D721Med (cell line): ENCODE measurements at regions not wholly inside any gene's neighbourhood (a gene's known extent, or its start where the extent isn't known, plus 50 kb on each side); places are given as distances from the start of the nearest gene placed in this dataset.

Source experiments
- DNase-seq: peaks from one replicate; pipeline ENCODE4 v3.0.0; 2011; ENCODE audit warnings: low spot score; ENCODE audit not compliant: insufficient read length
- FAIRE-seq: peaks from 2 replicates; lab custom pipeline; 2011; peaks lifted over from hg19 to GRCh38; lab: Jason Lieb, UNC
- TF ChIP-seq, protein P1 (sequence below): IDR thresholded peaks from 2 replicates; pipeline ENCODE4 v1.5.1; 2012; ENCODE audit warnings: mild to moderate bottlenecking, control low read depth; ENCODE audit not compliant: insufficient read depth; ENCODE audit errors: missing control alignments

DNA sequence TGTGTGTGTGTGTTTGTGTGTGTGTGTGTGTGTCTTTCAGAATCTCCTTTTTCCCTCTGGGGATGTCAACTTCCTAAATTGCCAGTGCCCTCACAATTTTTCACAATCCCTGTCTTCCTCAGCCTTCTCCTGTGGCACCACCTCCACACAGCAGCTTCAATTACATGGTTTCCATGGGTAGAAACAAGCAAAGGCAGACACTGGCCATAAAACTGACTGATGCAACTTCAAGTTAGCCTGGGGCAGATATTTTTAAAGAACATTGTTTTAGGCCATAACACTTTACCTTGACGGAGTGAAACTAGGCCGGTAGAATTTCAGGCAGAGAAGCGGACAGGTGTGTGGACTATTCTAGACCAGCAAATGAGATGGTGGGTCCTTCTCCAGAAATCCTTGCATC is 405.8 kb upstream of the SUCLG2 start:
- FAIRE-seq (no peak), DNase-seq (no peak)
- TF ChIP-seq, protein P1, sequence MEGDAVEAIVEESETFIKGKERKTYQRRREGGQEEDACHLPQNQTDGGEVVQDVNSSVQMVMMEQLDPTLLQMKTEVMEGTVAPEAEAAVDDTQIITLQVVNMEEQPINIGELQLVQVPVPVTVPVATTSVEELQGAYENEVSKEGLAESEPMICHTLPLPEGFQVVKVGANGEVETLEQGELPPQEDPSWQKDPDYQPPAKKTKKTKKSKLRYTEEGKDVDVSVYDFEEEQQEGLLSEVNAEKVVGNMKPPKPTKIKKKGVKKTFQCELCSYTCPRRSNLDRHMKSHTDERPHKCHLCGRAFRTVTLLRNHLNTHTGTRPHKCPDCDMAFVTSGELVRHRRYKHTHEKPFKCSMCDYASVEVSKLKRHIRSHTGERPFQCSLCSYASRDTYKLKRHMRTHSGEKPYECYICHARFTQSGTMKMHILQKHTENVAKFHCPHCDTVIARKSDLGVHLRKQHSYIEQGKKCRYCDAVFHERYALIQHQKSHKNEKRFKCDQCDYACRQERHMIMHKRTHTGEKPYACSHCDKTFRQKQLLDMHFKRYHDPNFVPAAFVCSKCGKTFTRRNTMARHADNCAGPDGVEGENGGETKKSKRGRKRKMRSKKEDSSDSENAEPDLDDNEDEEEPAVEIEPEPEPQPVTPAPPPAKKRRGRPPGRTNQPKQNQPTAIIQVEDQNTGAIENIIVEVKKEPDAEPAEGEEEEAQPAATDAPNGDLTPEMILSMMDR, result no peak

DNA sequence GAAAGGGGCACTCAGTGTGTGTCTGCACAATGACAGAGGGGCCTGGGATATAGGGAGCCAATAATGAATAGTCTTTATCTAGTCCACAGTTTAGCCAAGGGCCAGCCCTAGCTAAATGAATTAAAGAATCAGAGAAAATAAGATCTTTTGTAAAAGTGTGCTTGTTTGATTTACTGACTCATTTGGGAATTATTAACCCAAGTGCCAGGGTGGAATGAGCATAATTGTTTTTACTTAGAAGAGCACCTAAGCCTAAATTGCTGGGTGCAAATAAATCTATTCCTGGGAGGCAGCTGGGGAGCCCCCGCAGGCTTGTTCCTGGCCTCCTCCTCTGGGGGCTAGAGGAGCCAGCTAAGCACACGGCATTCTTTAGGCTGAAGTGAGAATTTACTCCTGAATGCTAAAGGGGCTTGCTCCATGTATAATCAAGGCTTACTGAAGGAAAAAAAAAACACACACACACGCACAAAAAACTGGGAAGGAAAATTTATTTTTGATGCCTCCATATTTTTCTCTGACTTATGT is 405.3 kb upstream of the SUCLG2 start:
- TF ChIP-seq, protein P1, result no peak
- no peak for FAIRE-seq
- no peak for DNase-seq

DNA sequence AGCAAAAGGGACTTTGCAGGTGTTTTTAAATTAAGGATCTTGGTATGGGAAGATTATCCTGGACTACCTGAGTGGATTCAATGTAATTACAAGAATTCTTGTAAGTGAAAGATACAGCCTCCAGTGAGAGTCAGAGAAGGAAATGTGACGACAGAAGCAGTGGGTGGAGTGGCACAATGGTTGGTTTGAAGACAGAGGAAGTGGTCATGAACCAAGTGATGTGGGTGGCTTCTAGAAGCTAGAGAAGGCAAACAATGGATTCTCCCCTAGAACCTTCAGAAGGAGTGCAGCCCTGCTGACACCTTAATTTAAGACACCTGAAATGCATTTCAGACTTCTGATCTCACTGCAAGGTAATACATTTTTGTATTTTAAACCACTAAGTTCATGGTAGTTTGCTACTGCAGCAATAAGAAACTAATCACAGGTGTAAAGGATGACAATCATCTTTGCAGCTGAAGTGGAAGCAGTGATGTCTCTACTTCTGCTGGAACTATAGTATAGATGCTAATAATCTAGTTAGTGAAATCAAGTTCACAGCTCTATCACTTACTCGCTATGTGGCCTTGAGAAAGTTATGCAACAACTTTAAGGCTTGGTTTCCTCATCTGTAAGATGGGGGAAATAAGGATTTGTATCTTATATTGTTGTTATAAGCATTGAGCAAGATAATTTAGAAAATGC is 403.4 kb upstream of the SUCLG2 start:
- FAIRE-seq, result no peak
- no peak for DNase-seq
- TF ChIP-seq, protein P1, result no peak

DNA sequence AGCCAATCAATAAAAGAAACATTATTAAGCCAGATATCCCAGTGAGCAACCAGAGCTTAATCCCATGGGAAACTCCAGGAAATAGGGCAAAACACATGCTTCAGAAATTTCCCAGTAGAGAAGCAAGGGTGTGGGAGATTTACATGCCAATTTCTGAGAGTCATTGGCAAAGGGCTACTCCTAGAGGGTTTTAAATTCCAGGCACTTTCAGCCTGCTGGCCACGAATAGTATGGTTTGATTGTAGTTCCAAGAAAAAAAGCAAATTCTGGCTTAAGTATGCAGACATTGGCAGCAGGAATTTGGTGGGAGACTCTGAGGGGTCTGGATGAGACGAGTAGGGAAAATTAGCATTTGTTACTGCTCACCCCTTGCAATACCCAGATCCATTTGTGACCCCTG is 402.1 kb upstream of the SUCLG2 start:
- TF ChIP-seq, protein P1, result no peak
- no peak for FAIRE-seq

DNA sequence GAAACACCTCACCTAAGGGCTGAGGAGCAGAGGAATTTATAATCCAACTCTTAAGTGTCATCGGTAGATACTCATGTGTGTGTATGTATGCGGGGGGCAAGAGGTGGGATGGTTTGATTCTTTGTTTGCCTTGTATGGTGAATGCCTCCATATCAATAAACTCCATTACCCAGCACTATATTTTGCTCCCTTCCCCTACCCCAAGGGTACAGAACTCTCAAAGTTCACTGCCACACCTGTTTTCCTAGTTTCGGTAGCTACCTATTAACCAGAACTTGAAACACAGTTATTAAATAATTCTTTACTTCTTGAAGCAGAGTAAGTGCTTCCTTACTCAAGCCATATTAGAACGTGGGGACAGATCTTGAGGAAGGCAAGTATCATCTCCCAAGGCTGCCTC is 400.8 kb upstream of the SUCLG2 start:
- TF ChIP-seq, protein P1, result no peak
- DNase-seq (no peak), FAIRE-seq (no peak)

More for the DNA sequence above, 402.1 kb upstream of the SUCLG2 start:
- DNase-seq, result no peak

DNA sequence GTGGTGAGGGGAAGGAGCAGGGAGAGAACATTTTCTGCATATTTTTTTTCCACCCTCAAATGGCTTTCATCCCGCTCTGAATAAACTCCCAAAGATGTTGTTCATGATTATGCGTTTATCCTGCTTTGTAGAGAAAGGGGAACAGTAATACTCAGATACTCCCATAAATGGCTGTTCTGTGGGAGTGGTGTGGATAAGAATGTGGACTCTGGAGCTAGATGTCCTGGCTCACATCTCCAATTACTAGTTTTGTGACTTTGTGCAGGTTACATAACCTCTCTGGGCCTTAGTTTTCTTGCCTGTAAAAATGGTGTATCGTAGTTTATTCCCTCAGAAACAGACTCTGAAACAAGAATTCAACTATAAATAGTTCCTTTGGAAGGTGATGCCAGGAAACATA is 395.4 kb upstream of the SUCLG2 start:
- DNase-seq (no peak), FAIRE-seq (no peak)
- TF ChIP-seq, protein P1, result no peak

DNA sequence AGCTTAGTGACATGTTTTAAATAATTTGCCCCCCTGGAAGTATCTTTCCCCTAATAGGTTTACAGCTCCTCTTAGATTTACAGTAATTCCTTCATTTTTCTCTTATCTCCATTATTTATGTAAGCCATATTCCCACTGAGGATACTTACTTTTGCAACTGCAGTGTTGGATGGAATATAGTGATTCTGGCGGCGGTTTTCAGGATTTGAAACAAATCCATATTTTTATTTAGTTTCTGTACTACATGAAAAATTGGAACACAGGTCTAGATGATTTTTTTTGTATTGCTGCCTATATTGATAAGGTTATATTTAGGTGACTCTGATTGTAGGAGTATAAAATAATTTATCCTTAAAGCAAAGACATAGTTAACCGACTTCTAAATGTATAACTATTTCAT is 391.6 kb upstream of the SUCLG2 start:
- DNase-seq (no peak), FAIRE-seq (no peak)
- TF ChIP-seq, protein P1, result no peak
